Left hindlimb (tissue), 1 donor: ENCODE measurements at regions not wholly inside any gene's neighbourhood (a gene's known extent, or its start where the extent isn't known, plus 50 kb on each side); places are given as distances from the start of the nearest gene placed in this dataset.
"Not testable (repeated sequence)": the region's sequence is repeated elsewhere in the genome, so short reads cannot be mapped to it uniquely, and the experiment has no call there.

Source experiments
- DNase-seq: peaks from one replicate; pipeline ENCODE4 v3.0.0-alpha.2; 2018

DNA sequence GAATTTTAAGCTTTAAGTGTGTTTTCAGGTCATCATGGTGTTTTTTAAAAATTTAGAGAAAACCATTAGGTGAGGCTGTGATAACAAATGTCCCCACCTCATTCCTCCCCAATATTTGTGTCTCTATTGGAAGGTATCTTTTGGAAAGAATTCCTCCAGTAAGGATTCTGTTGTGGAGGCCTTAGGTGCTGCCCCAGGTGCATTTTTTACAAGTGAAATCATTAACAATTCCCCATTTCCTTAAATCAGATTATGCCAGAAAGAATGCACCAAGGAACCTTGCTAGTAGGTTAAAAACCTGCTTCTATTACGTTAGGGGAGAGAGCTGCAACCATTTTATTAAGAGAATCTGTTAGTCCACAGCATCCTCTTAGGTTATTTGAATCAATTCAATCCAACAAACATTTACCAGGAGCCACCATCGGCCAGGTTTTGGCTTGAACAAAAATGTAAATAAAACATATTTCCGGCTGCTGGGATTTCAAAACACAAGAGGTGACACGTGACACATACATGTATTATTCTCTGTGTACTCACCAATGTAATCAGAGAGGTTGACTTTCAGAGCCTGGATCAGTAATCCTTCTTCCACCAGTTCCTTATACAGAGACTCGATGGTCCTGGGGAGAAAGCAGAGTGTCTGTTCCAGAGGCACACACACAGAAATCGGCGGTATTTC, 112.5 kb upstream of the ASB18 start:
- no peak for DNase-seq

DNA sequence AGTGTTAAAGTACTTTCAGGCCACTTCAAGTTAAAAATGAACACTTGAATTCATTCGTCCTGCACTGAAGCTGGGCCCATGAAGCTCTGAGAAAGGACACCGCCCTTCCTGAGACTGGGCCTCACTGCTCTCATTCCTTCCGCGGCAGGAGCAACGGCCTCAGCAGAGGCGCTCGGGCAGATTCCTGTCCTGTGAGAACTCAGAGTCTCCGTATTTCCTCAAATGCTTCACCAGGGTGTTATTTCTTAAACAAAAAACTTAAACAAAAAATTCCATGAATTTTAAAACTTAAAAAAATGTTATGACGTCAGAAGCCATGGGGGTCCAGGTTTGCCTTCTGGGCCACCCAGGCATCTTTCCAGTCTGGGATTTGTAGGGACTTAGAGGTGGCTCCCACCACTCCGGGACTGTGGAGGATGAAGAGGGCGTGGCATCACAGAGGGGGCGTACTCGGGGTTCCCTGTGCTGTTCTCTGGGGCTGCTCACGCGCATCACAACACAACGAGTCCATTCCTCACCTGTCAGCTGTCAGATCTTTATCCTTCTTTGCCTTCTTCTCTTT, 115.9 kb upstream of the ASB18 start:
- no peak for DNase-seq

DNA sequence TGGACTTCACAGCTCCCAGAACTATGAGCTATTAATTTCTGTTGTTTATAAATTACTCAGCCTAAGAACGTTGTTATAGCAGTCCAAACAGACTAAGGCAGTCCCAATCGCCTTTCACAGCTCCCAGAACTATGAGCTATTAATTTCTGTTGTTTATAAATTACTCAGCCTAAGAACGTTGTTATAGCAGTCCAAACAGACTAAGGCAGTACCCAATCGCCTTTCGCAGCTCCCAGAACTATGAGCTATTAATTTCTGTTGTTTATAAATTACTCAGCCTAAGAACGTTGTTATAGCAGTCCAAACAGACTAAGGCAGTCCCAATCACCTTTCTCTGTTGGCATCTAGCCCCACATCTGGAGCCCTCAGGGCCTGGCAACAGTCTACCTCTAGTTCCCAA, 117.0 kb upstream of the ASB18 start:
- not testable (repeated sequence) for DNase-seq

DNA sequence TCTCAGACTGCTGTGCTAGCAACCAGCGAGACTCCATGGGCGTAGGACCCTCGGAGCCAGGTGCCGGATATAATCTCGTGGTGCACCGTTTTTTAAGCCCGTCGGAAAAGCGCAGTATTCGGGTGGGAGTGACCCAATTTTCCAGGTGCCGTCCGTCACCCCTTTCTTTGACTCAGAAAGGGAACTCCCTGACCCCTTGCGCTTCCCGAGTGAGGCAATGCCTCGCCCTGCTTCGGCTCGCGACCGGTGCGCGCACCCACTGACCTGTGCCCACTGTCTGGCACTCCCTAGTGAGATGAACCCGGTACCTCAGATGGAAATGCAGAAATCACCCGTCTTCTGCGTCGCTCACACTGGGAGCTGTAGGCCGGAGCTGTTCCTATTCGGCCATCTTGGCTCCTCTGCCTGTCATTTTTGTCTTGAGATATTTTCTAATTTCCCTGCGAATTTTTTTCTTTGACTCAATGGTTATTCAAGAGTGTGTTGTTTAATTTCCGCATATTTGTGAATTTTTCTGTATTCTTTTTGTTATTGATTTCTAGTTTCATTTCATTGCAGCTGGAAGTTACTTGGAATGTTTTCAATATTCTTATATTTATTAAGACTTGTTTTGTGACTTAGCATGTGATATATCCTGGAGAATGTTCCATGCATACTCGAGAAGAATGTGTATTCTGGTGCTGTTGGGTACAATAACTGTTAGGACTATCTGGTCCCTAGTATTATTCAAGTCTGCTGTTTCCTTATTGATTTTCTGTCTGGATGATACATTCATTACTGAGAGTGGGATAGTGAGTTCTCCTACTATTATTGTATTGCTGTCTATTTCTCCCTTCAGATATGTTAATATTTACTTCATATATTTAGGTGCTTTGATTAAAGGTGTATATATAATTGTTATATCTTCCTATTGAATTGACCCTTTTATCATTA, 125.3 kb upstream of the ASB18 start:
- DNase-seq: not testable (repeated sequence)

DNA sequence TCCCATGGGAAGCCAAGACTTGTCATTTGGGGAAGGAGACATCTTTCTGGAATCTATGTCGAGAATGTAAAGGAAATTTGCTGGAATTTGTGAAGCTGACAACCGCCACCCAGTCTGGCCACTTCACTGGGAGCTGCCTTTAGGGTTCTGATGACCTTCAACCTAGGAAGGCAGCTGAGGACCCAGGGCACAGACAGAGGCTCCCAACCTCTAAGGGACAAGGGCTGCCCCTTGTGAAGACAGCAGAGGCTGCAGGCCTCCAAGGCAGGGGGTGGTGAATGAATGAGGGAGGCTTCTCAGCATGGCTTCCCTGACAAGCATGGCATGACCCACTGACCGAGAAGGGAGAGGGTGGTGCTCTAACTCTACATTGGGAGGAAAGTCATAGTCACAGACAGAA, 128.9 kb upstream of the ASB18 start:
- DNase-seq: no peak

DNA sequence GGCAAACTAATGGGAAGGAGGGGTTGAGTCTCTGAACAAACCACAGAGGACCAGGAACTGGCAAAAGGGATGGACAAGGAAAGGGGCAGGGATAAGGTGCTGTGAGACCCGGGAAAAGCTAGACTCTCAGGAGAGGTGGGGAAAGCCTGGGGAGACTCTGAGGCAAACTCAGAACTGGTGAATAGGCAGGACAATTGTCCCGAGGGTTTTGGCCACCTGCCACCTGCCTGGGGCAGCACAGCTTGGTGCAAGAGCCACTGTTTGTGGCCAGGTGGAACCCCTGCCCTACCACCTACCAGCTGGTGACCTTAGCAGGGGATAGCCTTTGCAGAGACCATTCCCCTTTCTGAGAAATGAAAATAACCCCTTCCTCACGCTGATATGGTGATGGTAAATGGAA, 129.4 kb upstream of the ASB18 start:
- DNase-seq: no peak

DNA sequence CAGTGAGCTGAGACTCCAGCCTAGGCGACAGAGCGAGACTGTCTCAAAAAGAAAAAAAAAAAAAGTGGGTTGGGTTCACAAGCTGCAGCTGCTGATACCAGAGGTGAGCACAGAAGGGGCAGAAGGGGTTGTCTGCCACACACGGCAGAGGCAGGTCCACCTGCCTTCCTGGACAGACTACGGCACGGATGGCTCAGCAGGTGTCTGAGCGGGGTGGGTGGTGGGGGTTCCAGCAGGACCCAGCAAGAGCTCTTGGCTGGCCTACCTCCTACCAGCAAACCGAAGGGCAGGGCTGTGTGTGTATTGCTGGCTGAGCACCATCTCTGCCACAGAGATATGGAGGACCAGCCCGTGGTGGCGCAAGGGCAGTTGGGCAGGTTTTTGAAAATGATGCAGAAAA, 130.4 kb upstream of the ASB18 start:
- DNase-seq: no peak

DNA sequence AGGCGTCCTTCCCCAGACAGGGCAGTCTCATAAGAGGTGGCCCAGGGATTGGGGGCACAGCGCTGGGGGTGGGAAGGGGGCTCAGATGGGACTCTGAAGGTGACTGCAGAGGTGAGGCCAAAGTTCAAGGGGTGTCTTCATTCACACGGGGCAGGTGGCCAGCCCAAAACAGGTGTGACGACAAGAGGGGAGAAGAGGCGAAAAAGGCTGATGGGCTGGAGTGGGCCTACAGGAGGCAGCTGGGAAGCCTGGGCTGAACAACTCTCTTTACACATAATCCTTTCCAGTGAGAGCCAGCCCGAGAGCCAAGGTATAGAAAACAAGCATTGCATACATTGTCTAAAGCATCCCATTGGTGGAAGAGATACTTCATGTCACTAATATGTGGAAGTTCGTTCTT, 130.9 kb upstream of the ASB18 start:
- no peak for DNase-seq

DNA sequence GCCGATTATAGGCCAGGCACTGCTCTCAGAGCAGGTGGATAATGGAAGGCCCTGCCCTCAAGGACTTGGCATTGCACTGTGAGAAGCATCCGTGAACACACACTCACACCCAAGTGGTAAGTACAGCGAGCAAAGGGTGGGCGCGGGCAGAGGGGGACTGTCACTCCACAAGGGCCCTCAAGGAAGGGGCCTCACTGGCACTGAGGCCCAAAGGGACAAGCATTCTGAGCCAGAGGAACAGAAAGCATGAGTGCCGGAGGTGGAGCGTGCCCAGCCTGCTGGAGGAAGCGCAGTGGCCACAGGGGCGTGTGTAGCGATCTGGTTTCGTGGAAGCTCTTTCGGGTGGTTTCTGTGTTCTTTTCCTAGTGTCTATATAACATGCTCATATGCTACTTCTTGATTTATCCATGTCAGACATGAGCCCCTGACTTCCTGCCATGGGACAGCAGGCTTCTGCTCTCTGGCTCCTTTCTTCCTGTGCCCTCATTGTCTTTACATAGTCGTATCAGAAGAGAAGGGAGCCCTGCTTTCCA, 132.7 kb upstream of the ASB18 start:
- no peak for DNase-seq

DNA sequence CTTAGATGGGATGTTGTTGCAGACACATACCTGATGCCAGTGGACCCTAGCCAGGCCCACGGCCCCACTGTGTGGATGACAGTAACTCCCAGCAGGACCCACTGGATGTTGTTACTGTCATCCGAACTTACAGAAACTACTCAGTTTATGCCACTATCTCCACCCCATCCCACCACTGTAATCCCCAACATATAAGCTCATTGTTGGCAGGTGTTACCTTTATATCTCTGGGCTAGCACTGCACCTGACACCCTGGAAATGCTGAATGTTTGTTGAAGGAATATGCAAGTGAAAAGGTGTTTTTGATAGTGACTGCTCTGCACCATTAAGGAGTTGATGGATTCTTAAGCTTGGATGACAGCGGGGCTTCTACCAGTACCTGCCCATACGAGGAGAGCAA, 133.5 kb upstream of the ASB18 start:
- DNase-seq: no peak

DNA sequence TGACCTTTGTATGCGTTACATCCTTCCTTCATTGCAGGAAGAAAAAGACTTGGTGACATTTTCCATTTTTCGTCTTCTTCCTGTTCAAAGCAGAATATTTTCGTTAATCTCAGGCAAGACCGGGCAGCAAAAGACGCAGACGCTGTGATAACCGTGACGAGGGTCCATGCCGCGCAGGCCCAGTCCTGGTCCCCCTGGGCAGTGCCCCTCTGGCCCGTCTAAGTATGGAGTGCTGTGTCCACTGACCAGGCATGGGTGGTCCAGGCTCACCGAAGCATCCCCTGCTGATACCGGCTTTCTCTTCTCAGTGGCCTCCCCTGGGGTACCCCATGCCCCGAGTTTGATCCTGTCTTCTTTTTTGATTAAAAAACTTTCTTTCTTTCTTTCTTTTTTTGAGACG, 135.2 kb upstream of the ASB18 start:
- no peak for DNase-seq

DNA sequence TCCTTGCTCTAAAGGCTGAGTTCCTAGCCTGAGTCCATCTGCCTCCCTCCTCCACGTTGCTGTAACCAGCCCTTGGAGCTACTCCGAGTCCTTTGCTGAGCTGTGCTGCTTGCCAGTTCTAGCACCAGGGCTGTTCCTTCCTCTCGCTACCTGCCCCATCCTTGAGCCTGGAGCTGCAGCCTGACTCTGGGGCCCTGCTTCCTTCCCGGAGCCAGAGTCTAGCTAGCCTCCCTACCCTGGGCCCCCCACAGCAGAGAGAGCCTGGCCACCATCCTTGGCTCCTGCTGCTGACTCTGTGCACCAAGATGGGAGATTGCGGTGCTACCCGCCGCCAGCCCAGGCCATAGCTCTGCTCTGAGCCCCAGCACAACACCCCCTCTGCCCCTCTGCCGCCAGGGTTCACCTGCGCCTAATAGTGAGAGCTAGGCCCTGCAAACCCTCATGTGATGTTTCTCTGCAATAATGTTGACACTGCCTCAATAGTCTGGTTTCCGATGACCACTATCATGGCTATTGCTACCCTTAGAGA, 135.9 kb upstream of the ASB18 start:
- DNase-seq: no peak

DNA sequence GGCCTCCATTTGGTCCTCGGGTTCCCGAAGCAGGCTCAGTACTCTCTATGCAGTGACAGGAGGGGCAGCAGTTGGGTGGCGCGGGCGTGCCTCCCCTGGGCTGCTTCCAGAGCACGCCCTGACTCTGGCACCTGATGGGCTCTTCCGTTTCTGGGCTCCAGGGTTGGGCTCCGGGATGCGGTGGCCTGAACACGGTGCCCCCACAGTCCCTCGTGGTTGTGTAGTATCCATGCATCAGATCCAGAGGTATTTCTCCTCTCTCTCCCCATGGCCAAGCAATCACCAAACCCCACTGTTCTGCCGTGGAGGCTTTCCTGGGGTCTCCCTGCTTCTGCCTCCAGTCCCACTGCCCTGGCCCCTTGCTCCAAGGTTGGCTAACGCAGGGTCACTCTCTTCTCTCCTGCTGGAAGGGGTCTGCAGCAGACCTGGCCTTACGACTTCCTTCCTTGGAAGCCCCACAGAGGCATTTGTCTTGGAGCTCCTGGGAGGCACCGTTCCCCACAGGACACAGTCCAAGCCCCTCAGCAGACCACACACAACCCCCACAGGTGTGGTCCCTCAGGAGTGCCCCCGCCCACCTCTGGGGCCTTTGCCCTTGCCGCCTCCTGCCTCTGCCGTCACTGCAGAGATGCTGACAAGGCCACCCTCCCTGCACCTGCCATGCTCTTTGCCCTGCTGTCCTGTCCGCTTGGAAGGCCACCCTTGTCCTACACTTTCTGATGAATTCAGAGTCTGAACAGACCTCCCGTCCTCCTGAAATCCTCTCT, 136.6 kb upstream of the ASB18 start:
- DNase-seq: no peak

DNA sequence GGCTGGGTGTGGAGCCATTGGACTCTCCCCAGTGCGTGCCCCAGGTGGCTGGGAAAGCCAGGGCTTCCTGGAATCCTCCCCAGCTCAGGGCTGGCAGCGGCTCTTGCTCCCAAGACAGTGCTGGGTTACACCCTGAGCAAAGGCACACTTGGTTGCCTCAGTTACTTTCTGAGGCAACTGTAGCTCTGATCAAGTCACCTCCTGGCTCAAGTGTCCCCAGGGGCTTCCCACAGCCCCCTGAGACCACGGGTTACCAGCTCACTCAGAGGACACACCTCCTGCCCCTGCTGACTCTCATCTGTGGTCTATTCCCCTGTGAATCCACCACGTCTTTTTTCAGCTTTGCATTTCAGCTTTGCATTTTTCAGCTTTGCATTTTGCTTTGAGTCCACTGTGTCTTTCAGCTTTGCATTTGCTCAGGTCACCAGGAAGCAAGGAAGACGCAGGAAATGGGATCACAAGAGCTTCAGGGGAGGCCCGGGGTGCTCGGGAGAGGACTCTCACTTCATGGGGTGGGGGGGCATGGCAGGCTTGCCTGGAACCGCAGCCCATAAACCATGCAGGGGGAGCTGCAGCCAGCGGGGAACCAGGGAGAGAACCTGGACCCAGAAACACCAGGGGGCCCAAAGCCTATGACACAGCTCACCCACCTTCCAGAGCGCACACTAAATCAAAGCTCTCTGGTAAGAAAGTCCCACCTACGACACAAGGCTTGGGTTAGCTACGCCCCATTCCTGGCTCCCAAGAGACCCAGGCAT, 138.0 kb upstream of the ASB18 start:
- no peak for DNase-seq

DNA sequence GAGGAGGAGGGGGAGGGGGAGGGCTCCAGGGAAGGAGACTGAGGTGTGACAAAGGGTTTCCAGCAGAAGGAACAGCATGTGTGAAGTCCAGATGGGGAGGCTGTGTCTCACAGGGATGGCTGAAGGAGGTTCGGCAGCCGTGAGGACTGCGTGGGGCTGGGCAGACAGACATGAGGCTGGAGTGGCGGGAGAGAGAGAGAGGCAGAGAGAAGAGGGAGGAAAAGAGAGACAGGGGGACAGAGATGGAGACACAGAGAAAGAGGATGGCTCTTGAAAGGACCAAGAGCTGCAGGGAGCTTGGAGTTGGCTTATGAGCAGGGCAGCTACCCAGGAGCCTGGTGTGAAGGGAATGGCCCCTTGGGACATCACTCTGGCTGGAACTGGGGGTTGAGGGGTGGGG, 138.9 kb upstream of the ASB18 start:
- DNase-seq: no peak

DNA sequence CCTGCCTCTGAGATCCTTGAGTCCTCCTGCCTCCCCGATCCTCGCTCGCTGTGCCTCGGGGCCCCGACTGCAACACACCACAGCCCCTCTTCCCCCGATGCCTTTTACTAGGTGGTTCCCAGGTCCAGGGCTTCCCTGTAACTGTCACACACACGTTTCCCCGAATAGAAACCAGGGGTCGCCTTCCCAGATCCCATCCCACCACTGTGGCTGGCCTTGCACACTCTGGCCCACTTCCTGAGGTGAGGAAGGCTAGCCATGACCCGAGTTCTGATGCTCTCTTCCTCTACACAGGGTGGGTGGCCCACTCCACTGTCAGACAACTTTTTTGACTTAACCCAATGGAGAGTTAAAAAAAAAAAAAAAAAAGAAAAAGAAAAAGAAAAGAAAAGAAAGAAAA, 139.6 kb upstream of the ASB18 start:
- no peak for DNase-seq

DNA sequence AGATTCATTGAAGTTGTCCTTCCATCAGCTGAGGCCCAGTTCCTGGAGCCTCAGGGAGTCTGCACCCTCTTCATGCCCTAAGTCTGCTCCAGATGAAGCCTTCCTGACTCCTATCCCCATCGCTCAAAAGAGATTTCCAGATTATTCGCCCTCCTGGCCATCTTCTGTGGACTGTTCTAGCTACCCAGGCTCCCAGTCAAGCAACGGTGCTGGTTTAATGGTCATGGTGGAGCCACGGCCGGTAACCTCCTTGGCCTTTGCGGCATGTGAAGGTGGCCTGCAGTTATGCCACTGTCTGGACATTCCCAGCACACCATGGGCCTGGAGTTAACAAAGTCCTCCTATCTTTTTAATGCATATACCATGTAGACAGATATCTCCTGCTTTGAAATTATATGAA, 140.1 kb upstream of the ASB18 start:
- DNase-seq: no peak

DNA sequence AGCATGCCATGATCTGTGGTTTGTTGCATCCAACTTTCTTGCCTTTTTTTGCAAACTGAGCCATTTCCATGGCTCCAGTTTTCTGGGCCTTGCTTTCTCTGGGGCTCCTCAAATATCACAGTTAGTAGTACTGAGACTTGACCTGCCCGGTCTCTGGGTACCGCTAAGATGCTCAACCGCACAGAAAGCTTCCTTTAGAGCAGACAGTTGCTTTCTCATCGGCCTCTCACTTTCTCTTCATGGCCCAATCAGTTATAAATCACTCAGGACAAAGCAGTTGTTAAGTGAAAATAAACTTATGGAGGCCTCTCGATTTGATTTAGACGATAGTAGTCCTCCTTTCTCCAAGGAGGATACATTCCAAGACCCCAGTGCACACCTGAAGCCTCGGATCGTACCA, 141.2 kb upstream of the ASB18 start:
- no peak for DNase-seq

DNA sequence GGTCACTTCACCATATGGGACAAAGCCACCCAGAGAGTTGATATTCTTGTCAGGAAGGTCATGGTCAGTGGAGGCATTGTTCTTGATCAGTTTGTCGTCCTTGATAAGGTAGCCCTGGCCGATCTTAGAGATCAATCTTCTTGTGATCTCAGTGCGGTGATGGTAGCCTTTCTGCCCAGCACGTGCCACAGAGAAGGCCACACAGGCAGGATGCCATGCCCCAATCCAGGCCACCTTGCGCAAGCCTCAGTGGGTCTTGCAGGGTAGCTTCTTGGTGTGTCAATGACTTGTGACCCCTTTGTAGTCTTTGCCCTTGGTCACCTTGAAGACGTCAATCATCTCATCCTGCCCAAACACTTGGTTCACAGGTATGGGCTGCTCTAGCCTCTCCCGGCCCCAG, 143.9 kb upstream of the ASB18 start:
- DNase-seq: no peak

DNA sequence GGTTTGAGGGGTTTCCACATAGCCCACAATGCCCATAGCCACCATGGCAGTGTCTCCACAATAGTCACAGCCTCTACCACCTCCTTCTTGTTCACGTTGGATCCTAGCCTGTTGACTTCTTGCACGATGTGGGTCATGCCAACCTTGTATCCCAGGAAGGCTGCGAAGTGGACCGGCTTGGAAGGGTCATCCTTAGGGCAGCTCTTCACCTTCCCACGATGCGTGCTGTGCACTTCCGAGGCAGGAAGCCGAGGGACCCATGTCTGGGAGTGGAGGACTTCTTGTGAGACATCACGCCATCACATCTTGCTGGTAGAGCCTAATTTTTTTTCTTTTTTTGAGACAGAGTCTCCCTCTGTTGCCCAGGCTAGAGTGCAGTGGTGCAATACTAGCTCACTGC, 144.6 kb upstream of the ASB18 start:
- DNase-seq: no peak

DNA sequence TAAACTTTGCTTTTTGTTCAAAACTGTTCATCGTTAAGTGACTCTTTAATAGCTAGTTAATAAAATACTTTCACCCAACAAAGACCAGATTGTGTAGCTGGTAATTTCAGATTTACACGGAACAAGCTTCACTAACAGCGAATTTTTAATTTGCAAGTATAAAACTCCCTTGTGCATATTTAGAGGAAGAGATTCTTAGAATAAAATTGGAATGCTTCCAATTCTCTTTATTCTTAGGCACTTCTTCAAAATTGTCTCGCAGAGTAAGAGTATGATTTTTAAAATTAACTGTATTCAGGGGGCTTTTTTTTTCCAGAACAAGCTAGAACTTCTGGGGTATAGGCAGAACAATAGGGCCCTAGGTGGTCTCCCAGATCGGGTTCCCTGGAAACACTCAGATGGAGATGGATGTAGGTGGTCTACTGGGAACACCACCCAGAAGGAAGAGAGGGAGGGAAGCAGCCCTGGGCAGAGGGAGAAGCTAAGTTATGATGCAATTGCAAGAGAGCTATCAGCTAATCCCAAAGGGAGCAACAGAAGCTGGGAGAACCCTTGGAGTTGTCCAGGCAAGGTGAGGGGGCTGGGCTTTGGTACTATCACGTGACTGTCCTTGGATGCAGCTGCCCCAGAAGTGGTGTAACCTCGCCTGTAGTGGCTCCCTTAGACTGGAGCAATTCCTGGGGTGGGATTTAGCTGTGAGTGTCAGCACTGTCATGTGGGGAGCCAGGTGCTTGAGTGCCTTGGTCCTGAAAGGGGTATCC, 151.7 kb upstream of the ASB18 start:
- no peak for DNase-seq
